IPS-18a (cell line): ENCODE measurements at regions not wholly inside any gene's neighbourhood (a gene's known extent, or its start where the extent isn't known, plus 50 kb on each side); places are given as distances from the start of the nearest gene placed in this dataset.

Experiments
- H3K27ac ChIP-seq: one replicate; pipeline ENCODE4 v1.5.1; 2013; ENCODE audit warnings: low read length
- H3K27me3 ChIP-seq: one replicate; pipeline ENCODE4 v1.6.1; 2013; ENCODE audit warnings: mild to moderate bottlenecking, low read length; ENCODE audit not compliant: control insufficient read depth, insufficient read depth
- H3K36me3 ChIP-seq: one replicate; pipeline ENCODE4 v1.6.1; 2013; ENCODE audit warnings: low read depth, low read length; ENCODE audit not compliant: control insufficient read depth
- H3K4me1 ChIP-seq: one replicate; pipeline ENCODE4 v1.6.1; 2013; ENCODE audit warnings: low read depth, low read length; ENCODE audit not compliant: control insufficient read depth
- H3K4me3 ChIP-seq: one replicate; pipeline ENCODE4 v1.5.1; 2013; ENCODE audit warnings: low read length
- H3K9ac ChIP-seq: one replicate; pipeline ENCODE4 v1.6.1; 2013; ENCODE audit warnings: mild to moderate bottlenecking, low read length, moderate library complexity
- H3K9me3 ChIP-seq: one replicate; pipeline ENCODE4 v1.6.1; 2013; ENCODE audit warnings: low read depth, low read length; ENCODE audit not compliant: control insufficient read depth

DNA sequence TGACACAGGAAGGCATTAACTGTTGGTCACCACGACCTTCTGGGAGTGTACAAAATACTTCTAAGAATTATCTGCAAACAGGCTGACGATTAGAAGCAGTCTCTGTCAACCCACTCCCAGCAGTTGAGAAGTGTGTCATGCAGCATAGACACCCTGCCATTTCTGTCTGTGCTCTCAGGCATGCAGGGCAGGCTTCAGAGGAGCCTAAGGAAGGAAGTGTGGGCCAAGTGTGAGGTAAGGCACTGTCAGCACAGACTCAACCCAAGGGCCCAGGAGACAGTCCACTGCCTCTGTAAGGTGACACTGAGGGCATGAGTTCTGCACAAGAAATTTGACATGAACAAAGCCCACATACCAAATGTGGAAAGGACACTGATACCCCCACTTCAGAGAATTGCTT, 109.0 kb upstream of the VIPR2 start:
- no peak overlapping the region for H3K27ac ChIP-seq
- H3K4me1 ChIP-seq = peaks cover 4% of the 10 kb centered on the region
- no peaks in the 10 kb centered on the region for H3K36me3 ChIP-seq
- no peak overlapping the region for H3K4me3 ChIP-seq
- no peak overlapping the region for H3K9ac ChIP-seq
- no peaks in the 10 kb centered on the region for H3K27me3 ChIP-seq
- no peaks in the 10 kb centered on the region for H3K9me3 ChIP-seq

DNA sequence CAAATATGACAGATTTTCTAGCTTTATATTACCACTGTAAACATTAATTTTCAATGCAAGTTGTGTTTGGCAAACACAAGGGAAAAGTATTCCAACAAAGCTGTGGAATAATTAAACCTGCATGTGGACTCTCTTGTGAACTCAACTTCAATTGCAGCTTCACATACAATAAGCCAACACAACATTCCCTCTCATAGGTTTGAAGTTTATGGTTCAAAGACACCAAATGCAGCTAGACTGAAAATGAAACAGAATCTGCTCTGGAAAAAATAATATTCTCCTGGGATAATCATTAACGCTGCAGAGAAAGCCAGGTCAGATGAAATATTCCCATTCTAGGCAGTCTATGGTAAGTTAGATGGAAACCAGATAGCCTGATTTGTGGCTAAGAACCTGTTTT, 105.8 kb upstream of the VIPR2 start:
- Histone ChIP-seq H3K27ac (no peak overlapping the region), H3K4me3 (no peak overlapping the region), H3K9ac (no peak overlapping the region), H3K27me3 (no peaks in the 10 kb centered on the region), H3K36me3 (no peaks in the 10 kb centered on the region), H3K9me3 (no peaks in the 10 kb centered on the region), H3K4me1 (peaks cover 4% of the 10 kb centered on the region)

DNA sequence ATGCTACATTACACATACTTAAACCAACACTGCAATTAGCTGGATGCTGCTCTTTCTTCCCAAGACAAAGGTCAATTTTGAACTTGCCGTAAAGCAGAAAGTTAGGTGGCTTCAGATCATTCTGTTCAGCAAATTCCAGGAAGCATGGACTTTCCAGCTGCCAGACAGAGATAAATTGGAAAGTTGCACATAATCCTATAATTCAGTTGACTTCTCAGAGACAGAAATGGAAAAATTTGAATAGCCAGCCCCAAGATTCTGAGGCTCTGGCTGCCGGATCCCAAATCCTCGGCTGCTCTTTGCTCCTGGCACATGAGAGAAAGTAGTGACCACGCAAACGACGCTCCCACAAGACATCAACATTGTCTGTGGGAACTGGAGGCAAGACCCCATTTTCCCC, 105.0 kb upstream of the VIPR2 start:
- Histone ChIP-seq H3K9me3 (no peaks in the 10 kb centered on the region), H3K4me1 (no peaks in the 10 kb centered on the region)

DNA sequence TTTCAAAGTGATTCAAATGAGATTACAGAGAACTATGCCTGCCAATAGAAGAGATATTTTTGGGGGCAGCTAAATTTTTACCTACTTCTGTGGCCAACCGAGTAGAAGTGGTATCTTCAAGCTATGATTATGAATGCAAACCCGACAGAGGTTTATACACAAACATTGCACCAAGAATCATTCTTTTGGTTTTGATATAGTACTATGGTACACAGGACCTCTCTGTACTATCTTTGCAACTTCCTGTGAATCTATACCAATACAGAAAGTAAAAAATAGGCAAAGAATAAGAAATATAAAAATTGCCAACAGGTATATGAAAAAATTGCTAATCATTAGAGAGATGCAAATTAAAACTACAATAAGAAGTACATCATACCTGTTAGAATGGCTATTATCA, 103.2 kb upstream of the VIPR2 start:
- Histone ChIP-seq H3K9me3 (no peaks in the 10 kb centered on the region), H3K36me3 (no peaks in the 10 kb centered on the region), H3K4me1 (no peaks in the 10 kb centered on the region), H3K27me3 (no peaks in the 10 kb centered on the region), H3K9ac (no peak overlapping the region), H3K27ac (no peak overlapping the region), H3K4me3 (no peak overlapping the region)

More for the DNA sequence above, 105.0 kb upstream of the VIPR2 start:
- Histone ChIP-seq H3K27me3 (no peaks in the 10 kb centered on the region), H3K36me3 (no peaks in the 10 kb centered on the region), H3K9ac (no peak overlapping the region), H3K4me3 (no peak overlapping the region), H3K27ac (no peak overlapping the region)

DNA sequence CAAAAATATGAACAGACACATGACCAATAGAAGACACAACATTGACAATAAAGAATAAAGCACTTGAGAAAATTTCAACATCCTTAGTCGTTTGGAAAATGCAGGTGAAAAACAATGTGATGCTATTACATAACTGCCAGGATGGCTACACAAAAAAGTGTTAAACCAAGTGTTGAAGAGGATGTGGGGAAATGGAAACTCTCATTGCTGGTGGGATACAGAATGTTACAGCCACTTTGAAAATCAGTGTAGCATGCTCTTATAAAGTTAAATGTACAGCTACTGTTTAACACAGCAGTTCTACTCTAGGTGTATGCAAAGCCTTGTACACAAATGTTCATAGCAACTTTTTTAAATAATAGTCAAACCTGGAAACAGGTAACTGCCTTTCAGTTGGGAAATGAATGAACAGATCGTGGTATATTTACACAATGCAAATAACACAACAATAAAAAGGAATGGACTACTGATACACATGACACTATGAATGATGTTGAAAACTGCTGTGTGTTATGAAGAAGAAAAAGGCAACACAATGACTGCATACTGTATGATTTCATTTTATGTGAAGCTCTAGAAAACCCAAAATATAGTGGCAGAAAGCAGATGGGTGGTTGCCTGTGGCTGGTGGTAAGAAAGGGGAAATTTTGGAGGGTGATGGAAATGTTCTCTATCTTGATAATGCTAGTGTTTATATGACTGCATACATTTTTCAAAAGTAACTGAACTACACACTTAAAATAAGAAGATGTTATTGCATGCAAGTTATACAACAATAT, 102.2 kb upstream of the VIPR2 start:
- H3K27me3 ChIP-seq = no peaks in the 10 kb centered on the region
- H3K4me3 ChIP-seq = no peak overlapping the region
- no peaks in the 10 kb centered on the region for H3K9me3 ChIP-seq
- no peak overlapping the region for H3K27ac ChIP-seq
- no peaks in the 10 kb centered on the region for H3K36me3 ChIP-seq
- no peaks in the 10 kb centered on the region for H3K4me1 ChIP-seq
- H3K9ac ChIP-seq = no peak overlapping the region

DNA sequence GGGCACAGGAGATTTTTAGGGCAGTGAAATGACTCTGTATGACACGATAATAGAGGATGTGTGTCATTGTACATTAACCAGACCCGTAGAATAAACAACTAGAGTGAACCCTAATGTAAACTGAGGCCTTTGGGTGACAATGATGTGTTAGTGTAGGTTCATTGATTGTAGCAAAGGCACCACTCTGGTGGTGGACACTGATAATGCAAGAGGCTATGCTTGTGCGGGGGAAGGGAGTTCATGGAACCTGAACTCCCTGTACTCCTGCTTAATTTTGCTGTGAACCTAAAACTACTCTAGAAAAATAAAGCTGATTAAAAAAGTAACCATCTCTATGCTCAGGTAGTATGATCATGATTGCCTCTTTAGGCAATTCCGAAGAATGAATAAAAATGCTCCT, 96.3 kb upstream of the VIPR2 start:
- Histone ChIP-seq H3K4me3 (no peak overlapping the region), H3K4me1 (no peaks in the 10 kb centered on the region), H3K9me3 (no peaks in the 10 kb centered on the region), H3K36me3 (no peaks in the 10 kb centered on the region), H3K27me3 (no peaks in the 10 kb centered on the region), H3K9ac (no peak overlapping the region), H3K27ac (no peak overlapping the region)

DNA sequence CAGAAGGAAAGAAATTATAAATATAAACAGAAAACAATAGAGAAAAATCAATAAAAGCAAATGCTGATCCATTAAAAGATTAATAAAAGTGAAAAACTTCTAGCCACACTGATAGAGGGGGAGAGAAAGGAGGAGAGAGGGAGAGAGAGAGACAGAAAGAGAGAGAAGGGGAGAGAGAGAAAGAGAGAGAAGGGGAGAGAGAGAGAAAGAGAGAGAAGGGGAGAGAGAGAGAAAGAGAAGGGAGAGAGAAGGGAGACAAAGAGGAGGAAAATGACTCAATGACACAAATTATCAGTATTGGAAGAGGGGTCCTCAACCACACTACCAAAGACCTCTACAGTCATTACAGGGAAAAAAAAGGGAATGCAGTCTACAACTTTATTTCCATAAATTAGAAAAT, 94.4 kb upstream of the VIPR2 start:
- Histone ChIP-seq H3K36me3 (no peaks in the 10 kb centered on the region), H3K27me3 (no peaks in the 10 kb centered on the region), H3K4me3 (no peak overlapping the region)

DNA sequence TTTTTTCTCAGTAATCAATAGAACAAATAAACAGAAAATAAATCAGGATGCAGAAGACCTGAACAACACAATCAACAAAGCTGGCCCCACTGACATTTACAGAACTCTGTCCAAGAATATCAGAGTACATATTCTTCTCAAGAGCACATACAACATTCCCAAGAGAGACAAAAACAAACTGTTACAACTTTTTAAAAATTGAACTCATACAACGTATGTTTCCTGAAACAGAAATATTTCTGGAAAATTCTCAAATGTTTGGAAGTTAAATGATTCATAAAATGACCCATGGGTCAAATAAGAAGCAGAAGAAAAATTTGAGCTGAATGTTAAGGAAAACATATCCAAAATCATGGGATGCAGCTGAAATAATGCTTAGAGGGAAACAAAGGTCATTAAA, 93.9 kb upstream of the VIPR2 start:
- Histone ChIP-seq H3K36me3 (no peaks in the 10 kb centered on the region), H3K4me3 (no peak overlapping the region), H3K9me3 (no peaks in the 10 kb centered on the region), H3K27me3 (no peaks in the 10 kb centered on the region), H3K9ac (no peak overlapping the region), H3K4me1 (no peaks in the 10 kb centered on the region), H3K27ac (no peak overlapping the region)

More for the DNA sequence above, 94.4 kb upstream of the VIPR2 start:
- no peak overlapping the region for H3K9ac ChIP-seq
- H3K27ac ChIP-seq = no peak overlapping the region
- H3K9me3 ChIP-seq = no peaks in the 10 kb centered on the region
- H3K4me1 ChIP-seq = no peaks in the 10 kb centered on the region

DNA sequence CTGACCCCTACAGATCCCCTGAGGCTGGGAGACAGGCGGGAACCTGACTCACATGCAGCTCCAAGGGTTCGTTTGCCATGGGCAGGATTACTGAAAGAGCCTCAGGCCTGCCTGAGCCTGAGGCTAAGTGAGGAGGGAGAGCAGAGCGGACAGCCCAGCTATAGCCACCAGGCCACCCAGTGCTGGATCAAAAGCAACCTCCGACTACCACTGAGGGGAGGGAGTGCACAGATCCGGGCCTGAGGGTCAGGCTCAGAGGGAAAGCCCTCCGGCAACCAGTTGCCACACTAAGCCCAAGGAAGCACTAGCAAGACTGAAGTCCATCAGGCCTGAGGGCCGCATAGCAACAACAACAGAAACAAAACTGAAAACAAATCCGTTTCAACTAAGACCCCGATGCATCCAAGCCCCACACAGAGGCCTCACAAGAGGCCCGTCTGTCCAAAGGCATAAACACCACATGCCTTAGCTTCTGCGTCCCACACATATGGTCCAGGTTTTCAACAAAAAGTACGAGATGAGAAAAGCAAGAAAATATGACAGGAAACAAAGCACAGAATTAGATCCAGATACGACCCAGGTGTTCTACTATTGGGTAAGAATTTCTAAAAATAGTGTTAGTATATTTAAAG, 92.5 kb upstream of the VIPR2 start:
- Histone ChIP-seq H3K4me3 (no peak overlapping the region), H3K4me1 (no peaks in the 10 kb centered on the region), H3K27me3 (no peaks in the 10 kb centered on the region), H3K9ac (no peak overlapping the region), H3K27ac (no peak overlapping the region), H3K36me3 (no peaks in the 10 kb centered on the region), H3K9me3 (no peaks in the 10 kb centered on the region)

DNA sequence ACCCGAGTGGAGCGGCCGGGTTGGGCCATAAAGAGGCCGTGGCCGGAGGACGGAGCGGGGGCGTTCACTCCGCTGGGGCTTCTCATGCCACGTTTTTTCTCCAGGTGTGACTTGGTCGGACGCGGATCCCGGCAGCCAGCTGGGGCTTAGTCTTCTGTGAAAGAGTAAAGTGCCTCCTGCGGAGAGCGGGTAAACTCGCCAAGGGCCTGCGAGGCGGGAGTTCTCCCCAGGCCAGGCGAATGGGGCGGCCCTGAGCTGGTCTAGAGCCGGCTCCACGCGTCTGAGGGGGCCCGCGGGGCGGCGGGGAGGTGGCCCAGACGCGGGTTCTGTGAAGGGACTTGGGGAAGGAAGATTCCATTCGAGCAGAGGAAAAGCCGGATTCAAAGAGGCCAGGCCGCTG, 86.3 kb upstream of the VIPR2 start:
- H3K27ac ChIP-seq = no peak overlapping the region
- H3K9me3 ChIP-seq = no peaks in the 10 kb centered on the region
- no peak overlapping the region for H3K4me3 ChIP-seq
- no peaks in the 10 kb centered on the region for H3K27me3 ChIP-seq
- no peak overlapping the region for H3K9ac ChIP-seq
- H3K4me1 ChIP-seq = no peaks in the 10 kb centered on the region
- no peaks in the 10 kb centered on the region for H3K36me3 ChIP-seq

DNA sequence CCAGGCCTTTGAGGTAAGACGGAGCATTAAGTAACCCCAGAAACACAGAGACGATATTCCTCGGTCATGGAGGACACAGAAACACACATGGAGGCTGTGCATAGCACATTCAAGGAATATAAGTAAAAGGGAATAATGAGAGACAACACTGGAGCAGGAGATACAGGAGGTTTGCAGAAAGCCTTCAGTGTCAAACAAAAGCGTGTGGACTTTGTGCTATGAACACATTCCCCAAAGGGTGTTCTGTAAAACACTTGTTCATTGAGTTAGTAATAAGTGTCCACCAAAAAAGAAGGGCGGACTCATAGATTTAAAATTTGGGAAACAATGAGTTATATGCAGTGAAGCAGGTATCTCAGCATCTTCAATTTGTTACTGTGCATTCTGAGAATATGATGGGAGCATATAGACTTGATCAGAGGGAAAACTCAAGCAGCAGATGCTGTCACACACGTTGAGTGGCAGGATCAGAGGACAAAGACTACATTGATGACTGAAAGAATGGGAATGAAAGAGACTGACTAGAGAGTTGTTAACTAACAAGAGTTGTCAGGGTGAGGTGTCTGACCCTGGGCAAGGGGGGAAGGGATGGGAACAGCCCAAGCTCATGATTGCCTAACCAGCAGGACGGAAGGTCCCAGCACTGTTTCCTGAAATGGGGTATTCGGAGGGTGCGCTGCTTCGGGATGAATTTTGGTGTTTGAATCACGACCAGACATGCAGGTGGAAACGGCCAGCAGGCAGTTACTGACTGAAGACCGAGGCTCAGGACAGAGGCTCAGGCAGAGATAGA, 85.2 kb upstream of the VIPR2 start:
- Histone ChIP-seq H3K27me3 (no peaks in the 10 kb centered on the region), H3K27ac (no peak overlapping the region)

More for the DNA sequence above, 85.2 kb upstream of the VIPR2 start:
- Histone ChIP-seq H3K4me1 (no peaks in the 10 kb centered on the region), H3K9me3 (no peaks in the 10 kb centered on the region), H3K36me3 (no peaks in the 10 kb centered on the region), H3K4me3 (no peak overlapping the region), H3K9ac (no peak overlapping the region)
